Renal cortex interstitium (tissue), 11 donors: ENCODE measurements at regions not wholly inside any gene's neighbourhood (a gene's known extent, or its start where the extent isn't known, plus 50 kb on each side); places are given as distances from the start of the nearest gene placed in this dataset.
"Not testable (repeated sequence)": the region's sequence is repeated elsewhere in the genome, so short reads cannot be mapped to it uniquely, and the experiment has no call there.

Experiments used
- DNase-seq, 11 donors: peaks; one replicate each; pipeline ENCODE4 v3.0.0-alpha.2; 2013; ENCODE audit warnings: low read depth in 9 of 11, low spot score in 4 of 11; ENCODE audit errors: extremely low read depth in 1 of 11

GRCh38 chr6:6470123-6470522, 118.4 kb upstream of the LY86 start:
- no peak for DNase-seq

GRCh38 chr6:6471276-6471675, 117.2 kb upstream of the LY86 start:
- DNase-seq = no peak

- peak in 2 of 11 donors; percentile 12 to 18 for DNase-seq
These were observed 114.2 kb upstream of the LY86 start for GRCh38 chr6:6474170-6474920.

- DNase-seq = no peak
These were observed 108.7 kb upstream of the LY86 start for GRCh38 chr6:6479785-6480184.

- DNase-seq = no peak
These were observed 106.3 kb upstream of the LY86 start for GRCh38 chr6:6482256-6482655.

- DNase-seq = no peak
These were observed 105.4 kb upstream of the LY86 start for GRCh38 chr6:6483168-6483567.

GRCh38 chr6:6483733-6484132, 104.8 kb upstream of the LY86 start:
- DNase-seq = no peak

GRCh38 chr6:6484681-6485080, 103.8 kb upstream of the LY86 start:
- DNase-seq = no peak

GRCh38 chr6:6486595-6486994, 101.9 kb upstream of the LY86 start:
- DNase-seq = no peak

GRCh38 chr6:6491761-6492160, 96.8 kb upstream of the LY86 start:
- no peak for DNase-seq

- DNase-seq = no peak
These were observed 95.8 kb upstream of the LY86 start for GRCh38 chr6:6492675-6493074.

- DNase-seq = not testable (repeated sequence)
These were observed 94.4 kb upstream of the LY86 start for GRCh38 chr6:6494139-6494538.

GRCh38 chr6:6494677-6495076, 93.8 kb upstream of the LY86 start:
- DNase-seq = peak in 3 of 11 donors; percentile 12 to 33 (median 13)

- DNase-seq = no peak
These were observed 92.7 kb upstream of the LY86 start for GRCh38 chr6:6495851-6496250.

GRCh38 chr6:6497541-6497940, 91.0 kb upstream of the LY86 start:
- DNase-seq = no peak

- DNase-seq = no peak
These were observed 90.5 kb upstream of the LY86 start for GRCh38 chr6:6497976-6498375.

GRCh38 chr6:6503191-6503590, 85.3 kb upstream of the LY86 start:
- no peak for DNase-seq

- DNase-seq = no peak
These were observed 83.4 kb upstream of the LY86 start for GRCh38 chr6:6505111-6505510.

- DNase-seq = no peak
These were observed 79.9 kb upstream of the LY86 start for GRCh38 chr6:6508643-6509042.

- no peak for DNase-seq
These were observed 79.2 kb upstream of the LY86 start for GRCh38 chr6:6509284-6509683.

- no peak for DNase-seq
These were observed 75.8 kb upstream of the LY86 start for GRCh38 chr6:6512711-6513110.
